Pancreas (tissue), 10 donors: ENCODE measurements at regions not wholly inside any gene's neighbourhood (a gene's known extent, or its start where the extent isn't known, plus 50 kb on each side); places are given as distances from the start of the nearest gene placed in this dataset.

Source experiments
- ATAC-seq, 4 donors: fragments of 200-7000 bp; cut with Tn5 transposase; one replicate each; pipeline versions ENCODE4 v1.8.0 to v1.9.1; 2020; ENCODE audit warnings: mild to moderate bottlenecking in 4 of 4, moderate library complexity in 4 of 4
- DNase-seq, 6 donors: peaks; one replicate each; pipeline ENCODE4 v3.0.0-alpha.2; 2020
- FAIRE-seq: peaks from 2 replicates; lab custom pipeline; 2012; peaks lifted over from hg19 to GRCh38; lab: Jason Lieb, UNC
- H3K27ac ChIP-seq, 4 donors: fragments of 200-600 bp; sonication (generic); 1 replicate in 3 of 4; 2 replicates in 1 of 4; pipeline versions ENCODE4 v1.5.0 to v1.8.0; 2020
- H3K27me3 ChIP-seq, 4 donors: fragments of 200-600 bp; one replicate each; pipeline ENCODE4 v1.8.0; 2021
- H3K36me3 ChIP-seq, 3 donors: fragments of 200-600 bp; sonication (generic) in 1 of 3; one replicate each; pipeline versions ENCODE4 v1.5.0 to v1.8.0; 2020 to 2021
- H3K4me1 ChIP-seq, 3 donors: fragments of 200-600 bp; one replicate each; pipeline ENCODE4 v1.8.0; 2021
- H3K4me3 ChIP-seq, 4 donors: fragments of 200-600 bp; sonication (generic) in 2 of 4; one replicate each; pipeline versions ENCODE4 v1.5.0 to v1.8.0; 2020 to 2021
- H3K9me3 ChIP-seq, 4 donors: fragments of 200-600 bp; one replicate each; pipeline ENCODE4 v1.8.0; 2021
- WGBS, 2 donors: extraction: QIAGEN DNeasy Blood & Tissue Kit; methylation state at CpG; one replicate each; pipeline ENCODE4 v1.1.7; 2013; 5-methylcytosine and 5-hydroxymethylcytosine counted together
- intact Hi-C, 3 donors: fragments of 100-400 bp; cut with DNase I; formaldehyde crosslinking; loops; one replicate each; pipeline versions ENCODE4 v1.11.1 to v1.14.2; 2022
- TF ChIP-seq, protein P1 (sequence below), 4 donors: fragments of 200-600 bp; sonication (generic) in 3 of 4; IDR thresholded peaks; one replicate each; pipeline versions ENCODE4 v1.5.0 to v1.8.0; 2021; ENCODE audit warnings: antibody characterized with exemption in 4 of 4
- donor health status: healthy with polysubstance abuse.
- donor health status: DM: no; HTN: no; CAD: no; lungs with moderate emphysema.
- donor health status: DM: no; HTN: no; CAD: no.
- donor health status: control.
- donor health status: control.
- donor health status: Bipolar disorder and iron deficiency.
- donor health status: DM: yes; HTN: yes; CAD: no.
- donor health status: DM: no; HTN: no; CAD: no.
- donor health status: DM: no; HTN: no; CAD: no.
- donor health status: DM: yes; HTN: yes; CAD: no.

DNA sequence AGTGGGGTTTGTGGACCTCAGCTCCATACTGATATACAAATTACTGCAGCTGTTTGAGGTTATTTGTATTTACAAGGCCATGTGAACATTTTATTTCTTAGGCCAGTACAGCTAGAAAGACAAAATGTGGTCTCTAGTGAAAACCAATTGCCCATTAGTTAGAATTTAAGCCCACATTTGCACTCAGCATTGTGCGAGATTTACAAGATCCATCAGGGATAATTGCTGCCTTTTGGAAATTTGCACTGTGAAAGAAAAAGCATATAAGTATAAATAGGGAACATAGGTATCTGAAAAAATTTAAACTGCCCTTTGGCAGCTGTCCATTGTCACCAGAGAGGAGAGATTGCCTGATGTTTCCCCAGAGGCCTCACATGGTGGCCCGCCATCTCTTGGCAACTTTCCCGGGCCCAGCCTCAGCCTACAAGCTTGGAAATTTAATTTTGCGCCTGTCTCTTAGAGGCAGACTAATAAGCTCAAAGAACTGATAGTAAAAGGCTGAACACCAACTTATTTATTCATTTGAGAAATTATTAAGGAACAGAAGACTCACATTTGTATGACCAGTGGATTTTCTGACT lies 120.7 kb downstream of the MAP3K21 start:
- WGBS, 2 donors = 76 to 81% methylated on average over 4 of the region's 4 CpGs
- H3K4me1 ChIP-seq = no peaks in the 10 kb centered on the region
- ATAC-seq (no peak), FAIRE-seq (no peak), DNase-seq (no peak)
- no peaks in the 10 kb centered on the region for H3K36me3 ChIP-seq
- H3K27me3 ChIP-seq = no peaks in the 10 kb centered on the region
- no peaks in the 10 kb centered on the region for H3K9me3 ChIP-seq
- H3K4me3 ChIP-seq = no peak overlapping the region
- H3K27ac ChIP-seq = no peak overlapping the region
- TF ChIP-seq, protein P1, sequence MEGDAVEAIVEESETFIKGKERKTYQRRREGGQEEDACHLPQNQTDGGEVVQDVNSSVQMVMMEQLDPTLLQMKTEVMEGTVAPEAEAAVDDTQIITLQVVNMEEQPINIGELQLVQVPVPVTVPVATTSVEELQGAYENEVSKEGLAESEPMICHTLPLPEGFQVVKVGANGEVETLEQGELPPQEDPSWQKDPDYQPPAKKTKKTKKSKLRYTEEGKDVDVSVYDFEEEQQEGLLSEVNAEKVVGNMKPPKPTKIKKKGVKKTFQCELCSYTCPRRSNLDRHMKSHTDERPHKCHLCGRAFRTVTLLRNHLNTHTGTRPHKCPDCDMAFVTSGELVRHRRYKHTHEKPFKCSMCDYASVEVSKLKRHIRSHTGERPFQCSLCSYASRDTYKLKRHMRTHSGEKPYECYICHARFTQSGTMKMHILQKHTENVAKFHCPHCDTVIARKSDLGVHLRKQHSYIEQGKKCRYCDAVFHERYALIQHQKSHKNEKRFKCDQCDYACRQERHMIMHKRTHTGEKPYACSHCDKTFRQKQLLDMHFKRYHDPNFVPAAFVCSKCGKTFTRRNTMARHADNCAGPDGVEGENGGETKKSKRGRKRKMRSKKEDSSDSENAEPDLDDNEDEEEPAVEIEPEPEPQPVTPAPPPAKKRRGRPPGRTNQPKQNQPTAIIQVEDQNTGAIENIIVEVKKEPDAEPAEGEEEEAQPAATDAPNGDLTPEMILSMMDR (IDR thresholded peaks at IDR 0.05) = no peak
- intact Hi-C loops = loop anchor here in 1 of 3 donors (10.0 kb wide), 1 partner anchor 347 kb away; no protein-coding TSS in a partner anchor

DNA sequence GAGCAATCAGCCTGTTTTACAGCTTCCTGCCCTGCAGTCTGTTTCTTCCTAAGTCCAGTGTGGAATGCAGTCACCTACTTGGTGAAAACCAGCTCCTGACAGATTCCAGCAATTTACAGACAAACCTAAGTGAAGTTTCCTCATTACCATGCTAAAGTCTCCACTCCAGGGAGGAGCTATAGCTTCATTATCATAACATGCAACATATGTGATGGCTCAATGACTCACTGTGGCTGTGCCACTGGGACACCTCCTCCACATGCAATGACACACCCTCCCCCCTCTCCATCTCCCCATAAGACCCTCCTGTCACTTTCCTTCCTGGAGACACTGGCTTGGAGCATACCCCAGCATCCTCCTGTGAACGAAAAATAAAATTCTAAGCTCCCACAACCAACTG lies 125.2 kb downstream of the MAP3K21 start:
- H3K36me3 ChIP-seq = no peaks in the 10 kb centered on the region

DNA sequence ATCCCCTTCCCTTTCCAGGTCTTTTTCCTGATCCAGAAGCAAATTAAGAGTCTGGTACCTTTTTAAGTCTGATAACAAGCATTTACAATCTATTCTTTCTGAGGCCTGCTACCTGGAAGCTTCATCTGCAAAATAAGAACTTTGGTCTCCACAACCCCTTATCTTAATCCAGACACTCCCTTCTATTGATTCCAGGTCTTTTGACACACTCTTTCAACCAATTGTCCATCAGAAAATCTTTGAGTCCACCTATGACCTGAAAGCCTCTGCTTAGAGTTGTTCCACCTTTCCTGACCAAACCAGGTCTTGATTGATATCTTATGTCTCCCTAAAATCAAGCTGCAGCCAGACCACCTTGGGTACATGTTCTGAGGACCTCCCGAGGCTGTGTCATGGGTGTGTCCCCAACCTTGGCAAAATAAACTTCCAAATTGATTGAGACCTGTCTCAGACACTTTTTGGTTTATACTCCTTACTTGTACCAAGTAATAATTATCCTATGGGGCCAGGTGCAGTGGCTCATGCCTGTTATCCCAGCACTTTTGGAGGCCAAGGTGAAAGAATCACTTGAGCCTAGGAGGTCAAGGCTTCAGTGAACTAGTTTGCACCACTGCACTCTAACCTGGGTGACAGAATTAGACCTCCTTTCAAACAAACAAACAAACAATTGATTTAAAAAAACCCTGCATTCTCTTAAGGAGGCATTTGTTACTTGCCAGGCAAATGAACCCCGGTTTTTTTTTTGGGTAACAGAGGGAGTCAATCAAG lies 126.1 kb downstream of the MAP3K21 start:
- TF ChIP-seq, protein P1 (IDR thresholded peaks at IDR 0.05) = no peak
- DNase-seq (no peak), FAIRE-seq (no peak), ATAC-seq (no peak)
- H3K9me3 ChIP-seq = no peaks in the 10 kb centered on the region
- H3K27me3 ChIP-seq = no peaks in the 10 kb centered on the region
- H3K36me3 ChIP-seq = no peaks in the 10 kb centered on the region
- H3K4me1 ChIP-seq = no peaks in the 10 kb centered on the region
- intact Hi-C loops = no loop called here
- H3K4me3 ChIP-seq = no peak overlapping the region
- no peak overlapping the region for H3K27ac ChIP-seq
- 75 to 90% methylated on average over 2 of the region's 2 CpGs for WGBS, 2 donors

More for the DNA sequence above, 125.2 kb downstream of the MAP3K21 start:
- Histone ChIP-seq H3K9me3 (no peaks in the 10 kb centered on the region), H3K4me1 (no peaks in the 10 kb centered on the region), H3K27ac (no peak overlapping the region), H3K4me3 (no peak overlapping the region), H3K27me3 (no peaks in the 10 kb centered on the region)
- 67 to 79% methylated on average over 1 of the region's 1 CpG for WGBS, 2 donors
- intact Hi-C loops = no loop called here
- DNase-seq (no peak), ATAC-seq (no peak), FAIRE-seq (no peak)
- TF ChIP-seq, protein P1 (IDR thresholded peaks at IDR 0.05) = no peak

DNA sequence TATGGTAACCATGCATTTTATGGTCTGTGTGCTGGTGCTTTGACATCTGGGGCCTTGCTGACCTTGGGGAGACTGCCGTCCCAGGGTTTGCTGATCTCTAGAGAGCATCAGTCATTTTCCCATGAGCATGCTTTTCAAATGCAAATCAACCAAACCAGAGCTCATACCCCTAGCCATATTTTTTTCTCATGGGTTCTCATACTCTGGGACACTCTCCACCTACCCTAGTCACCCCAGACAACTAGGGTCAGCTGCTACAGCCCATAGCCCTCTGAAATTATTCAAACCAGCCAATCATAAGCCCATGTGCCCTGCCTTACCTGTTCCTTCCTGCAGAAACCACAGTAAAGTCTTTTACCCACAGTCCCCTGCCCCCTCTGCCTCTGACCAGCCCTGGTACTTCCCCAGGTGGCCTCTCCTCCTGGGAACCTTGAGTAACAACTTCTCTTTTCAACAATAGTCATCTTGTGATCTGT lies 132.0 kb downstream of the MAP3K21 start:
- H3K4me1 ChIP-seq = no peaks in the 10 kb centered on the region
- DNase-seq = no peak
- no peaks in the 10 kb centered on the region for H3K27me3 ChIP-seq
- FAIRE-seq = no peak
- H3K9me3 ChIP-seq = no peaks in the 10 kb centered on the region
- TF ChIP-seq, protein P1 (IDR thresholded peaks at IDR 0.05) = no peak
- no peak overlapping the region for H3K4me3 ChIP-seq
- no peaks in the 10 kb centered on the region for H3K36me3 ChIP-seq
- no peak for ATAC-seq
- H3K27ac ChIP-seq = no peak overlapping the region
- 75 to 81% methylated on average over 1 of the region's 1 CpG for WGBS, 2 donors
- intact Hi-C loops = no loop called here

- Histone ChIP-seq H3K36me3 (no peaks in the 10 kb centered on the region), H3K9me3 (no peaks in the 10 kb centered on the region), H3K4me1 (no peaks in the 10 kb centered on the region), H3K27ac (no peak overlapping the region), H3K4me3 (no peak overlapping the region), H3K27me3 (no peaks in the 10 kb centered on the region)
- DNase-seq (no peak), ATAC-seq (no peak), FAIRE-seq (no peak)
- intact Hi-C loops = no loop called here
- 49 to 65% methylated on average over 5 of the region's 5 CpGs for WGBS, 2 donors
- TF ChIP-seq, protein P1 (IDR thresholded peaks at IDR 0.05) = no peak
Observed at GRCh38 chr1:233459968-233460367, 132.4 kb downstream of the MAP3K21 start.
